ENCODE measurements at regions not wholly inside any gene's neighbourhood (a gene's known extent, or its start where the extent isn't known, plus 50 kb on each side); places are given as distances from the start of the nearest gene placed in this dataset.

GRCh38 chr15:77698481-77698880 is 65.8 kb upstream of the LINGO1 start:
- DNase-seq: no peak

- DNase-seq: no peak
These were observed 65.2 kb upstream of the LINGO1 start for GRCh38 chr15:77697893-77698292.

GRCh38 chr15:77696871-77697270 is 64.2 kb upstream of the LINGO1 start:
- DNase-seq: no peak

GRCh38 chr15:77695961-77696582 is 63.4 kb upstream of the LINGO1 start:
- DNase-seq: no peak

GRCh38 chr15:77695548-77695947 is 62.8 kb upstream of the LINGO1 start:
- DNase-seq: no peak

- DNase-seq: no peak
These were observed 60.9 kb upstream of the LINGO1 start for GRCh38 chr15:77693576-77693975.

- DNase-seq: no peak
These were observed 59.9 kb upstream of the LINGO1 start for GRCh38 chr15:77692614-77693013.

- no peak for DNase-seq
These were observed 58.9 kb upstream of the LINGO1 start for GRCh38 chr15:77691607-77692006.

GRCh38 chr15:77689821-77690220 is 57.1 kb upstream of the LINGO1 start:
- no peak for DNase-seq

GRCh38 chr15:77688693-77689092 is 56.0 kb upstream of the LINGO1 start:
- DNase-seq: no peak

GRCh38 chr15:77688266-77688665 is 55.6 kb upstream of the LINGO1 start:
- no peak for DNase-seq

- no peak for DNase-seq
These were observed 52.5 kb upstream of the LINGO1 start for GRCh38 chr15:77685082-77685815.

- no peak for DNase-seq
These were observed 51.8 kb upstream of the LINGO1 start for GRCh38 chr15:77684341-77685081.

GRCh38 chr15:77682564-77682963 is 49.9 kb upstream of the LINGO1 start:
- DNase-seq: no peak

Data from activated CD4-positive, alpha-beta T cell treated with anti-CD3 and anti-CD28 coated beads, Interleukin-2, amount 50 U/mL, for 48 hours (primary cell).